ENCODE measurements at regions not wholly inside any gene's neighbourhood (a gene's known extent, or its start where the extent isn't known, plus 50 kb on each side); places are given as distances from the start of the nearest gene placed in this dataset.

DNA sequence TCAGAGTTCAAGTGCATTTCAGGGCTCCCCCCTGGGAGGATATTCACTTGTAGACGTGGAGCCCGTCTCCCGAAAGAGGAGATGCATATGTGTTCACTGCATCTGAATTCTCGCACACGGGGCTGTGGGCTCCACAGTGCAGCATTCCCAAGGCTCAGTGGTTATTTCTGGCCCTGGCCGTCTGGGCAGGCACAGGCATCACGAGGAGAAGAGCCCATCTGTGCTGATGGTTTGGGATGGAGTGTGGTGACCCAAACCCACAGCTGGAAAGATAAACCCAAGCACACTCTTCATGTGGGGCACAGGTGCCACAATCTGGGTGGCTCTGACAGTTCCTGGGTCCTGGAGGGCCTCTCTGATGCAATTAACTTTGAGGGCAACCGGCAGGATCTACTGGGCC, 242.1 kb downstream of the TSHZ3 start:
- H3K4me1 ChIP-seq (ENCODE audit: low read length): no peaks in the 10 kb centered on the region
- no peaks in the 10 kb centered on the region for H3K36me3 ChIP-seq (replicated peaks; ENCODE audit: insufficient read depth, low read length)
- TF ChIP-seq EZH2 (optimal IDR thresholded peaks at IDR 0.05; ENCODE audit: low read depth, low read length) (no peak), EZH2phosphoT487 (IDR thresholded peaks at IDR 0.05; ENCODE audit: low read length) (no peak)
- TF ChIP-seq, protein P1, sequence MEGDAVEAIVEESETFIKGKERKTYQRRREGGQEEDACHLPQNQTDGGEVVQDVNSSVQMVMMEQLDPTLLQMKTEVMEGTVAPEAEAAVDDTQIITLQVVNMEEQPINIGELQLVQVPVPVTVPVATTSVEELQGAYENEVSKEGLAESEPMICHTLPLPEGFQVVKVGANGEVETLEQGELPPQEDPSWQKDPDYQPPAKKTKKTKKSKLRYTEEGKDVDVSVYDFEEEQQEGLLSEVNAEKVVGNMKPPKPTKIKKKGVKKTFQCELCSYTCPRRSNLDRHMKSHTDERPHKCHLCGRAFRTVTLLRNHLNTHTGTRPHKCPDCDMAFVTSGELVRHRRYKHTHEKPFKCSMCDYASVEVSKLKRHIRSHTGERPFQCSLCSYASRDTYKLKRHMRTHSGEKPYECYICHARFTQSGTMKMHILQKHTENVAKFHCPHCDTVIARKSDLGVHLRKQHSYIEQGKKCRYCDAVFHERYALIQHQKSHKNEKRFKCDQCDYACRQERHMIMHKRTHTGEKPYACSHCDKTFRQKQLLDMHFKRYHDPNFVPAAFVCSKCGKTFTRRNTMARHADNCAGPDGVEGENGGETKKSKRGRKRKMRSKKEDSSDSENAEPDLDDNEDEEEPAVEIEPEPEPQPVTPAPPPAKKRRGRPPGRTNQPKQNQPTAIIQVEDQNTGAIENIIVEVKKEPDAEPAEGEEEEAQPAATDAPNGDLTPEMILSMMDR (IDR thresholded peaks at IDR 0.05; ENCODE audit: low read length): no peak
- H3K9me2 ChIP-seq (replicated peaks; ENCODE audit: insufficient read depth, low read length): no peaks in the 10 kb centered on the region
- no peaks in the 10 kb centered on the region for H3K9me3 ChIP-seq (replicated peaks; ENCODE audit: insufficient read depth, low read length)
- no peak overlapping the region for H3K9ac ChIP-seq (ENCODE audit: low read length)
- no peak overlapping the region for H3K4me2 ChIP-seq (ENCODE audit: low read depth, low read length)
- no peaks in the 10 kb centered on the region for H3F3A ChIP-seq (ENCODE audit: insufficient read depth, low read length)
- no peak for DNase-seq
- peaks cover 46% of the 10 kb centered on the region for H3K27me3 ChIP-seq (replicated peaks; ENCODE audit: insufficient read depth, low read length)
- no peak overlapping the region for H3K4me3 ChIP-seq (ENCODE audit: low read length)
- H2AFZ ChIP-seq (ENCODE audit: low read length): no peak overlapping the region
- no peaks in the 10 kb centered on the region for H4K20me1 ChIP-seq (ENCODE audit: insufficient read depth, low read length)
- H3K27ac ChIP-seq (ENCODE audit: low read length): no peak overlapping the region
- H3K79me2 ChIP-seq (ENCODE audit: low read length): no peaks in the 10 kb centered on the region

DNA sequence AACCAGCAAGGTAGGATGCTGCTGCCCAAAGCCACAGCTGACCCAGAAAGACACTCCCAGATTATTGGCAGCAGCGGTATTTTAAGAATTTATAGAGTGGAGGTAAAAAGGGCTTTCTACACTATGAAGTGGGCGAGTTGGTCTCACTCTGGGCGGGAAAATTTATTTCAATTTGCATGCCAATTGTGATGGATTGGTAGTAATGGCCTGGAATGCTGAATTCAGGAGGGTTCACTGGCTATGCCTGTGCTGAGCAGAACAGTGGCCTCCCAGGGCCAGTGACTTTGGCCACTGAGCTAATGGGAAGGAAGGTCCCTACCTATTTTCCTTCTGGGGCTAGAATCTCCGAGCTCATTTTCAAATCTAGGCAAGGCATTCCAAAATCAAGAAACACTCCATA, 243.5 kb downstream of the TSHZ3 start:
- no peak overlapping the region for H3K4me3 ChIP-seq (ENCODE audit: low read length)
- H2AFZ ChIP-seq (ENCODE audit: low read length): no peak overlapping the region

GRCh38 chr19:31104451-31104850, 244.8 kb downstream of the TSHZ3 start:
- TF ChIP-seq, protein P1 (IDR thresholded peaks at IDR 0.05; ENCODE audit: low read length): no peak
- TF ChIP-seq EZH2phosphoT487 (IDR thresholded peaks at IDR 0.05; ENCODE audit: low read length): no peak
- no peak for TF ChIP-seq EZH2 (optimal IDR thresholded peaks at IDR 0.05; ENCODE audit: low read depth, low read length)
- H2AFZ ChIP-seq (ENCODE audit: low read length): no peak overlapping the region
- H3K79me2 ChIP-seq (ENCODE audit: low read length): no peaks in the 10 kb centered on the region

More for the DNA sequence above, 243.5 kb downstream of the TSHZ3 start:
- Histone ChIP-seq H3K4me1 (ENCODE audit: low read length) (no peaks in the 10 kb centered on the region), H3K27ac (ENCODE audit: low read length) (no peak overlapping the region), H3K4me2 (ENCODE audit: low read depth, low read length) (no peak overlapping the region), H3K79me2 (ENCODE audit: low read length) (no peaks in the 10 kb centered on the region), H3K9me2 (replicated peaks; ENCODE audit: insufficient read depth, low read length) (no peaks in the 10 kb centered on the region), H3K36me3 (replicated peaks; ENCODE audit: insufficient read depth, low read length) (no peaks in the 10 kb centered on the region), H3F3A (ENCODE audit: insufficient read depth, low read length) (no peaks in the 10 kb centered on the region), H3K27me3 (replicated peaks; ENCODE audit: insufficient read depth, low read length) (peaks cover 56% of the 10 kb centered on the region), H3K9ac (ENCODE audit: low read length) (no peak overlapping the region), H4K20me1 (ENCODE audit: insufficient read depth, low read length) (no peaks in the 10 kb centered on the region), H3K9me3 (replicated peaks; ENCODE audit: insufficient read depth, low read length) (no peaks in the 10 kb centered on the region)
- no peak for DNase-seq
- TF ChIP-seq, protein P1 (IDR thresholded peaks at IDR 0.05; ENCODE audit: low read length): no peak
- TF ChIP-seq EZH2phosphoT487 (IDR thresholded peaks at IDR 0.05; ENCODE audit: low read length): no peak
- TF ChIP-seq EZH2 (optimal IDR thresholded peaks at IDR 0.05; ENCODE audit: low read depth, low read length): no peak

More at GRCh38 chr19:31104451-31104850, 244.8 kb downstream of the TSHZ3 start:
- Histone ChIP-seq H3K27ac (ENCODE audit: low read length) (no peak overlapping the region), H3K4me1 (ENCODE audit: low read length) (no peaks in the 10 kb centered on the region), H3K9me2 (replicated peaks; ENCODE audit: insufficient read depth, low read length) (no peaks in the 10 kb centered on the region), H3F3A (ENCODE audit: insufficient read depth, low read length) (no peaks in the 10 kb centered on the region), H3K27me3 (replicated peaks; ENCODE audit: insufficient read depth, low read length) (peaks cover 63% of the 10 kb centered on the region), H3K4me2 (ENCODE audit: low read depth, low read length) (no peak overlapping the region), H3K36me3 (replicated peaks; ENCODE audit: insufficient read depth, low read length) (no peaks in the 10 kb centered on the region), H3K9ac (ENCODE audit: low read length) (no peak overlapping the region), H3K9me3 (replicated peaks; ENCODE audit: insufficient read depth, low read length) (no peaks in the 10 kb centered on the region), H4K20me1 (ENCODE audit: insufficient read depth, low read length) (no peaks in the 10 kb centered on the region), H3K4me3 (ENCODE audit: low read length) (no peak overlapping the region)
- DNase-seq: no peak

All from MM.1S (cell line).